Colonic mucosa (tissue), 4 donors: ENCODE measurements at regions not wholly inside any gene's neighbourhood (a gene's known extent, or its start where the extent isn't known, plus 50 kb on each side); places are given as distances from the start of the nearest gene placed in this dataset.

ENCODE experiments used
- DNase-seq: peaks from one replicate; pipeline ENCODE4 v3.0.0-alpha.2; 2020
- H3K27ac ChIP-seq: fragments of 200-600 bp; one replicate; pipeline ENCODE4 v1.8.0; 2021
- H3K27me3 ChIP-seq: fragments of 200-600 bp; one replicate; pipeline ENCODE4 v1.8.0; 2021
- H3K36me3 ChIP-seq: fragments of 200-600 bp; one replicate; pipeline ENCODE4 v1.8.0; 2021
- H3K4me1 ChIP-seq: fragments of 200-600 bp; one replicate; pipeline ENCODE4 v1.8.0; 2021; ENCODE audit warnings: mild to moderate bottlenecking
- H3K4me3 ChIP-seq: fragments of 200-600 bp; one replicate; pipeline ENCODE4 v1.8.0; 2021
- H3K9ac ChIP-seq, 2 donors: one replicate each; pipeline ENCODE4 v1.7.0; 2013; ENCODE audit warnings: control low read depth in 2 of 2, low read depth in 2 of 2, low read length in 2 of 2
- H3K9me3 ChIP-seq: fragments of 200-600 bp; one replicate; pipeline ENCODE4 v1.8.0; 2021
- intact Hi-C: fragments of 100-400 bp; cut with DNase I; formaldehyde crosslinking; loops from one replicate; pipeline ENCODE4 v1.14.1; 2022
- TF ChIP-seq, protein P1 (sequence below): fragments of 200-600 bp; IDR thresholded peaks from one replicate; pipeline ENCODE4 v1.8.0; 2022; ENCODE audit warnings: antibody characterized with exemption, mild to moderate bottlenecking
- donor health status: healthy.
- donor health status: DM: no; HTN: no; CAD: no.
- donor health status: DM: no; HTN: no; CAD: no.

GRCh38 chr6:132868057-132868456 is 53.7 kb downstream of the RPS12 start:
- Histone ChIP-seq H3K9me3 (no peaks in the 10 kb centered on the region), H3K27me3 (no peaks in the 10 kb centered on the region), H3K4me1 (no peaks in the 10 kb centered on the region), H3K9ac (no peak overlapping the region), H3K27ac (no peak overlapping the region), H3K36me3 (no peaks in the 10 kb centered on the region), H3K4me3 (no peak overlapping the region)
- TF ChIP-seq, protein P1, sequence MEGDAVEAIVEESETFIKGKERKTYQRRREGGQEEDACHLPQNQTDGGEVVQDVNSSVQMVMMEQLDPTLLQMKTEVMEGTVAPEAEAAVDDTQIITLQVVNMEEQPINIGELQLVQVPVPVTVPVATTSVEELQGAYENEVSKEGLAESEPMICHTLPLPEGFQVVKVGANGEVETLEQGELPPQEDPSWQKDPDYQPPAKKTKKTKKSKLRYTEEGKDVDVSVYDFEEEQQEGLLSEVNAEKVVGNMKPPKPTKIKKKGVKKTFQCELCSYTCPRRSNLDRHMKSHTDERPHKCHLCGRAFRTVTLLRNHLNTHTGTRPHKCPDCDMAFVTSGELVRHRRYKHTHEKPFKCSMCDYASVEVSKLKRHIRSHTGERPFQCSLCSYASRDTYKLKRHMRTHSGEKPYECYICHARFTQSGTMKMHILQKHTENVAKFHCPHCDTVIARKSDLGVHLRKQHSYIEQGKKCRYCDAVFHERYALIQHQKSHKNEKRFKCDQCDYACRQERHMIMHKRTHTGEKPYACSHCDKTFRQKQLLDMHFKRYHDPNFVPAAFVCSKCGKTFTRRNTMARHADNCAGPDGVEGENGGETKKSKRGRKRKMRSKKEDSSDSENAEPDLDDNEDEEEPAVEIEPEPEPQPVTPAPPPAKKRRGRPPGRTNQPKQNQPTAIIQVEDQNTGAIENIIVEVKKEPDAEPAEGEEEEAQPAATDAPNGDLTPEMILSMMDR: no peak
- intact Hi-C loops: no loop called here
- DNase-seq: no peak

- TF ChIP-seq, protein P1: no peak
- Histone ChIP-seq H3K27ac (no peak overlapping the region), H3K9me3 (no peaks in the 10 kb centered on the region), H3K27me3 (no peaks in the 10 kb centered on the region), H3K9ac (no peak overlapping the region), H3K4me3 (no peak overlapping the region), H3K36me3 (no peaks in the 10 kb centered on the region), H3K4me1 (no peaks in the 10 kb centered on the region)
- DNase-seq: no peak
- intact Hi-C loops: no loop called here
Measured at GRCh38 chr6:132872923-132873322, 58.6 kb downstream of the RPS12 start.

DNA sequence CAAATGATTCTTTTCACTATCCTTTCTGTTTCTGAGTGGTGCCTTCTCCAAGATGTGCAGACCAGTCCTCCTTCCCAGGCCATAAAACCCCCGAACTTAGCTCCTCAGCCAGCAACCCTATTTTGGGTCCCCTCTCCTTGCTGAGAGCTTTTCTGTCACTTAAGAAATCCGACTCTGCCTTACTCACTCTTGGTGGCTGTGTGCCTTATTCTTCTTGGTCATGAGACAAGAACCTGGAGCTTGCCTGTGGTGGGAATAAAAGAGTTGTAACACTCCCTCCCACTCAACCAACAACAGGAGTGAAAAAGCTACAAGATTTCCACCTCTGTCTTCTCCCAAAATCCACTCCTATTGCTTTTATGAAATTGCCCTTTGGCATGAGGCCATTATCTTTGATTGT is 62.6 kb downstream of the RPS12 start:
- H3K36me3 ChIP-seq: no peaks in the 10 kb centered on the region
- H3K27ac ChIP-seq: no peak overlapping the region
- H3K9me3 ChIP-seq: no peaks in the 10 kb centered on the region
- H3K27me3 ChIP-seq: no peaks in the 10 kb centered on the region
- DNase-seq: no peak
- intact Hi-C loops: no loop called here
- TF ChIP-seq, protein P1: no peak
- no peak overlapping the region for H3K9ac ChIP-seq
- H3K4me3 ChIP-seq: no peak overlapping the region
- H3K4me1 ChIP-seq: no peaks in the 10 kb centered on the region

GRCh38 chr6:132887204-132887603 is 72.8 kb downstream of the RPS12 start:
- H3K9me3 ChIP-seq: no peaks in the 10 kb centered on the region
- no peak overlapping the region for H3K4me3 ChIP-seq
- H3K9ac ChIP-seq: no peak overlapping the region
- H3K4me1 ChIP-seq: no peaks in the 10 kb centered on the region
- TF ChIP-seq, protein P1: no peak
- H3K27ac ChIP-seq: no peak overlapping the region
- no peaks in the 10 kb centered on the region for H3K36me3 ChIP-seq
- intact Hi-C loops: no loop called here
- no peak for DNase-seq
- H3K27me3 ChIP-seq: no peaks in the 10 kb centered on the region

- Histone ChIP-seq H3K9me3 (no peaks in the 10 kb centered on the region), H3K36me3 (no peaks in the 10 kb centered on the region), H3K9ac (no peak overlapping the region), H3K4me1 (no peaks in the 10 kb centered on the region), H3K27ac (no peak overlapping the region), H3K27me3 (no peaks in the 10 kb centered on the region), H3K4me3 (no peak overlapping the region)
- intact Hi-C loops: no loop called here
- DNase-seq: no peak
- TF ChIP-seq, protein P1: no peak
Measured at GRCh38 chr6:132888701-132889100, 74.3 kb downstream of the RPS12 start.
